OCI-LY1 (cell line): ENCODE measurements at regions not wholly inside any gene's neighbourhood (a gene's known extent, or its start where the extent isn't known, plus 50 kb on each side); places are given as distances from the start of the nearest gene placed in this dataset.

Source experiments
- CTCF ChIP-seq: fragments of 200-600 bp; sonication (generic), shearing (Covaris generic); IDR thresholded peaks from 2 replicates; pipeline ENCODE4 v1.5.1; 2017; ENCODE audit warnings: mild to moderate bottlenecking, antibody characterized with exemption, low read length, moderate library complexity, mixed read lengths
- EZH2 ChIP-seq: fragments of 200-600 bp; sonication (generic), shearing (Covaris generic); IDR thresholded peaks from 2 replicates; pipeline ENCODE4 v1.8.0; 2017; ENCODE audit warnings: borderline replicate concordance, mixed run types, mild to moderate bottlenecking, antibody characterized with exemption, low read length, moderate library complexity, mixed read lengths

- TF ChIP-seq CTCF = no peak
- TF ChIP-seq EZH2 = no peak
These were observed 302.7 kb upstream of the TNP1 start for GRCh38 chr2:217162533-217162932.
